Parathyroid adenoma (tissue), 2 donors: ENCODE measurements at regions not wholly inside any gene's neighbourhood (a gene's known extent, or its start where the extent isn't known, plus 50 kb on each side); places are given as distances from the start of the nearest gene placed in this dataset.

ENCODE experiments used
- H2AFZ ChIP-seq: fragments of 300-600 bp; sonication (generic); one replicate; pipeline ENCODE4 v1.7.0; 2017; ENCODE audit warnings: antibody characterized with exemption, mild to moderate bottlenecking
- H3K27ac ChIP-seq: fragments of 300-600 bp; sonication (generic); one replicate; pipeline ENCODE4 v1.7.0; 2017
- H3K27me3 ChIP-seq: fragments of 300-600 bp; sonication (generic); one replicate; pipeline ENCODE4 v1.7.0; 2017; ENCODE audit warnings: low read length; ENCODE audit not compliant: control insufficient read depth, insufficient read depth
- H3K36me3 ChIP-seq: fragments of 300-600 bp; sonication (generic); one replicate; pipeline ENCODE4 v1.7.0; 2017; ENCODE audit warnings: low read length; ENCODE audit not compliant: control insufficient read depth, insufficient read depth
- H3K4me1 ChIP-seq: fragments of 300-600 bp; sonication (generic); one replicate; pipeline ENCODE4 v1.7.0; 2017; ENCODE audit warnings: control low read depth
- H3K4me2 ChIP-seq: fragments of 300-600 bp; sonication (generic); one replicate; pipeline ENCODE4 v1.7.0; 2017; ENCODE audit warnings: low read length
- H3K4me3 ChIP-seq: fragments of 300-600 bp; sonication (generic); one replicate; pipeline ENCODE4 v1.7.0; 2017; ENCODE audit warnings: low read depth, low read length
- H3K79me2 ChIP-seq: fragments of 300-600 bp; sonication (generic); one replicate; pipeline ENCODE4 v1.7.0; 2017; ENCODE audit warnings: control low read depth
- H3K9ac ChIP-seq: fragments of 300-600 bp; sonication (generic); one replicate; pipeline ENCODE4 v1.7.0; 2017; ENCODE audit warnings: mild to moderate bottlenecking
- H3K9me3 ChIP-seq: fragments of 300-600 bp; sonication (generic); one replicate; pipeline ENCODE4 v1.7.0; 2017; ENCODE audit warnings: low read length; ENCODE audit not compliant: control insufficient read depth
- CTCF ChIP-seq: fragments of 300-600 bp; sonication (generic); IDR thresholded peaks from one replicate; pipeline ENCODE4 v1.7.0; 2017; ENCODE audit warnings: antibody characterized with exemption, mild to moderate bottlenecking
- donor health status: primary hyperparathyroidism.

- Histone ChIP-seq H3K4me1 (no peaks in the 10 kb centered on the region), H3K79me2 (no peaks in the 10 kb centered on the region), H3K27ac (no peak overlapping the region), H3K9me3 (no peaks in the 10 kb centered on the region), H3K36me3 (no peaks in the 10 kb centered on the region), H3K4me2 (no peak overlapping the region), H3K9ac (no peak overlapping the region), H2AFZ (no peak overlapping the region), H3K27me3 (no peaks in the 10 kb centered on the region), H3K4me3 (no peak overlapping the region)
- TF ChIP-seq CTCF = no peak
These were observed 581.7 kb upstream of the POT1 start for GRCh38 chr7:125511310-125511709.

GRCh38 chr7:125506331-125506730 lies 576.7 kb upstream of the POT1 start:
- no peaks in the 10 kb centered on the region for H3K79me2 ChIP-seq
- H3K9ac ChIP-seq = no peak overlapping the region

GRCh38 chr7:125504848-125505247 lies 575.2 kb upstream of the POT1 start:
- Histone ChIP-seq H3K79me2 (no peaks in the 10 kb centered on the region), H3K4me1 (no peaks in the 10 kb centered on the region), H3K4me3 (no peak overlapping the region), H3K4me2 (no peak overlapping the region), H2AFZ (no peak overlapping the region), H3K9me3 (no peaks in the 10 kb centered on the region), H3K36me3 (no peaks in the 10 kb centered on the region), H3K9ac (no peak overlapping the region), H3K27me3 (no peaks in the 10 kb centered on the region), H3K27ac (no peak overlapping the region)
- TF ChIP-seq CTCF = no peak

More at GRCh38 chr7:125506331-125506730, 576.7 kb upstream of the POT1 start:
- TF ChIP-seq CTCF = no peak
- H3K27ac ChIP-seq = no peak overlapping the region
- no peaks in the 10 kb centered on the region for H3K36me3 ChIP-seq
- no peaks in the 10 kb centered on the region for H3K4me1 ChIP-seq
- no peak overlapping the region for H3K4me2 ChIP-seq
- H3K4me3 ChIP-seq = no peak overlapping the region
- no peaks in the 10 kb centered on the region for H3K27me3 ChIP-seq
- H3K9me3 ChIP-seq = no peaks in the 10 kb centered on the region
- H2AFZ ChIP-seq = no peak overlapping the region

GRCh38 chr7:125495997-125496396 lies 566.4 kb upstream of the POT1 start:
- Histone ChIP-seq H2AFZ (no peak overlapping the region), H3K4me1 (no peaks in the 10 kb centered on the region), H3K9me3 (no peaks in the 10 kb centered on the region), H3K4me2 (no peak overlapping the region), H3K9ac (no peak overlapping the region), H3K79me2 (no peaks in the 10 kb centered on the region), H3K27me3 (no peaks in the 10 kb centered on the region), H3K27ac (no peak overlapping the region), H3K36me3 (no peaks in the 10 kb centered on the region), H3K4me3 (no peak overlapping the region)
- no peak for TF ChIP-seq CTCF

GRCh38 chr7:125492521-125492920 lies 562.9 kb upstream of the POT1 start:
- no peaks in the 10 kb centered on the region for H3K27me3 ChIP-seq
- H3K4me3 ChIP-seq = no peak overlapping the region
- no peaks in the 10 kb centered on the region for H3K79me2 ChIP-seq
- no peaks in the 10 kb centered on the region for H3K36me3 ChIP-seq
- H3K4me2 ChIP-seq = no peak overlapping the region
- TF ChIP-seq CTCF = no peak
- H3K27ac ChIP-seq = no peak overlapping the region
- H3K4me1 ChIP-seq = no peaks in the 10 kb centered on the region
- H3K9me3 ChIP-seq = no peaks in the 10 kb centered on the region
- H2AFZ ChIP-seq = no peak overlapping the region
- no peak overlapping the region for H3K9ac ChIP-seq
